ENCODE measurements at regions not wholly inside any gene's neighbourhood (a gene's known extent, or its start where the extent isn't known, plus 50 kb on each side); places are given as distances from the start of the nearest gene placed in this dataset.

DNA sequence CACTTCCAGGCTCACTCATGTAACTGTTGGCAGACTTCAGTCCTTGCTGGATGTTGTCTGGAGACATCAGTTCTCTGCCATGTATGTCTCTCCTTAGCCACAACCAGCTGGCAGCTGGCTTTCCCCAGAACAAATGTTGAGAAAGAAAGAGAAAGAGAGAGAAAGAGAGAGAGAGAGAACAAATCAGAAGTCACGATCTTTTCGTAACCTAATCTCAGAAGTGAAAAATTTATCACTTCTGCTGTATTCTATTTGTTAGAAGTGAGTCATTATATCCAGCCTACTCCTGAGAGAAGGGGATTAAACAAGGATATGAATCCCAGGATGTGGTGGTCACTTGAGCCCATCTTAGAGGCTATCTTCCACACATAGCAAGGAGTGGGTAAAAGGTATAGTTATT is 101.2 kb downstream of the BTG1 start:
- Histone ChIP-seq H3K27me3 (no peaks in the 10 kb centered on the region), H3K4me1 (no peaks in the 10 kb centered on the region), H3K9ac (ENCODE audit: low read depth in 2 of 2, low read length in 2 of 2) (no peak overlapping the region), H3K4me3 (no peak overlapping the region), H3K27ac (no peak overlapping the region), H3K36me3 (no peaks in the 10 kb centered on the region), H3K9me3 (no peaks in the 10 kb centered on the region)
- intact Hi-C loops (cut with DNase I), result no loop called here
- TF ChIP-seq, protein P1, sequence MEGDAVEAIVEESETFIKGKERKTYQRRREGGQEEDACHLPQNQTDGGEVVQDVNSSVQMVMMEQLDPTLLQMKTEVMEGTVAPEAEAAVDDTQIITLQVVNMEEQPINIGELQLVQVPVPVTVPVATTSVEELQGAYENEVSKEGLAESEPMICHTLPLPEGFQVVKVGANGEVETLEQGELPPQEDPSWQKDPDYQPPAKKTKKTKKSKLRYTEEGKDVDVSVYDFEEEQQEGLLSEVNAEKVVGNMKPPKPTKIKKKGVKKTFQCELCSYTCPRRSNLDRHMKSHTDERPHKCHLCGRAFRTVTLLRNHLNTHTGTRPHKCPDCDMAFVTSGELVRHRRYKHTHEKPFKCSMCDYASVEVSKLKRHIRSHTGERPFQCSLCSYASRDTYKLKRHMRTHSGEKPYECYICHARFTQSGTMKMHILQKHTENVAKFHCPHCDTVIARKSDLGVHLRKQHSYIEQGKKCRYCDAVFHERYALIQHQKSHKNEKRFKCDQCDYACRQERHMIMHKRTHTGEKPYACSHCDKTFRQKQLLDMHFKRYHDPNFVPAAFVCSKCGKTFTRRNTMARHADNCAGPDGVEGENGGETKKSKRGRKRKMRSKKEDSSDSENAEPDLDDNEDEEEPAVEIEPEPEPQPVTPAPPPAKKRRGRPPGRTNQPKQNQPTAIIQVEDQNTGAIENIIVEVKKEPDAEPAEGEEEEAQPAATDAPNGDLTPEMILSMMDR (IDR thresholded peaks at IDR 0.05), result no peak
- no peak for DNase-seq

DNA sequence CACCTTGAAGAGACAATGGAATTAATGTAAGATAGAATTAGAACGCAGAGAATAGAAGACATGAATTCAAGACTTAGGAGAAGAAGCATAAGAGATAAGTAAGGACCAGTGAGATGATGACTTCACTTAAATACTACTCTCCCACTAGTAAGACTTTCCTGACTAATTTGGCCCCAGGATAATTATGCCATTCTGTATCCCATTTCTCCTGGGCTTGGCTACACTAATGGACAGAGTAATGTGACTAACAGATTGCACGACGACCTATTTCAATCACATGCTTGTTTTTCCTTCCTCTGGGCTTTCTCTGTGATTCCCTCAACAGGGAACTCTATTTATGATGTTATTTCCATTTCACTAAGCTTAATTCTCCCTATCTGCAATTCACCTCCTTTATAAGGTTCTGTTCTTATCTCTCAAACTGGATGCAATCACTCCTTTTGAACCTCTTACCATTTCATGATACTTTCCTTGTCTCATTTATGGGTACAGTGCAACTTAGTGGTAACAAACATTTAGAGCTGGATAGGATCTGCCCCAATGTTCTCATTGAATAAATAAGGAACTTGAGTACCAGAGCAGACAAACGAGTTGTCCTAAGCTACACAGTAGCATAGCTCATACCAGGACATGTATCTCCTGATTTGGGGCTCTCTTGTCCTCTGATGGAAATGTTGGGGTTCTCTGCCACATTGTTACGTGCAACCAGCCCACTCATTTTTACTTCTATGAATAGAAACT is 102.7 kb downstream of the BTG1 start:
- DNase-seq, result no peak
- no peak overlapping the region for H3K4me3 ChIP-seq
- H3K4me1 ChIP-seq, result no peaks in the 10 kb centered on the region
- no peaks in the 10 kb centered on the region for H3K36me3 ChIP-seq
- no peaks in the 10 kb centered on the region for H3K27me3 ChIP-seq
- no peaks in the 10 kb centered on the region for H3K9me3 ChIP-seq
- H3K27ac ChIP-seq, result no peak overlapping the region
- TF ChIP-seq, protein P1 (IDR thresholded peaks at IDR 0.05), result no peak
- no peak overlapping the region for H3K9ac ChIP-seq (ENCODE audit: low read depth in 2 of 2, low read length in 2 of 2)
- intact Hi-C loops (cut with DNase I), result no loop called here

DNA sequence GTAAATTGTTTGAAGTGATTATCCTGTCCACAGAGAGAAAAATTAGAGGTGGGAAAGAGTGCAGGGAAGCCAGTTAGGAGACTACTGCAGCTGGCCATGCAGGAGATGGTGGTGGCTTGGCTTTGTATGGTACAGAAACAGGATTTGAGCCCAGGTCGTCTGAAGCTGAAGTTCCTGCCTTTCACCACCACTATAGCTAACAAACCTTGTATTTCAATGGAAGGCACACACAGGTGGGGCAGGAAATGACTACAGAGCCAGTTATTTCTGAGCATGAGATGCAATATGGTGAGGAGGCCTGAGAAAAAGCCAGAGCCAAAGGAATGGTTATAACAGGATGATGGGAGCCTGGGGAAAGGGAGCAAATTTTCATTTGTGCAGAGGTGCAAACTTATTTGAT is 103.9 kb downstream of the BTG1 start:
- TF ChIP-seq, protein P1 (IDR thresholded peaks at IDR 0.05), result no peak
- intact Hi-C loops (cut with DNase I), result no loop called here

DNA sequence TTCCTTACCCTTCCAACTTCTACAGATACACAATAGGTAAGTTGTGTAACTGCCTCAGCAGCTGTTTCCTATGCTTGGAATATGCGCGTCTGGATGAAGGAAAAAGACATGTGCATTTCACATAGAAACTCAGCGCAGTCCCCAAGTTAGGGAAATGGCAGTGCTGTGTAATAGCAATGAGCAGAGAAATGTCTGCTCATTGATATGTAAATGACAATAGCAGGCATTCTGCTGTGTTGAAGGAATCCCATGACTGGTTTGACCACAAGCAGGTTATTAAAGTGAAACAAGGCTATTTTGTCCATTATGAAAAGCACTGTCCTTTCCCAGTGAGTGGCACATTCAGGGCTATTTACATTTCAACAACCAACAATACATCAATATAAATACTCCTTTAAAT is 106.6 kb downstream of the BTG1 start:
- H3K27me3 ChIP-seq, result no peaks in the 10 kb centered on the region
- TF ChIP-seq, protein P1 (IDR thresholded peaks at IDR 0.05), result no peak
- no peak for DNase-seq
- no peaks in the 10 kb centered on the region for H3K4me1 ChIP-seq
- H3K27ac ChIP-seq, result no peak overlapping the region
- H3K4me3 ChIP-seq, result no peak overlapping the region
- no peak overlapping the region for H3K9ac ChIP-seq (ENCODE audit: low read depth in 2 of 2, low read length in 2 of 2)
- intact Hi-C loops (cut with DNase I), result no loop called here
- no peaks in the 10 kb centered on the region for H3K9me3 ChIP-seq
- H3K36me3 ChIP-seq, result no peaks in the 10 kb centered on the region

More for the DNA sequence above, 103.9 kb downstream of the BTG1 start:
- no peaks in the 10 kb centered on the region for H3K9me3 ChIP-seq
- no peak for DNase-seq
- no peak overlapping the region for H3K9ac ChIP-seq (ENCODE audit: low read depth in 2 of 2, low read length in 2 of 2)
- no peaks in the 10 kb centered on the region for H3K27me3 ChIP-seq
- H3K27ac ChIP-seq, result no peak overlapping the region
- no peaks in the 10 kb centered on the region for H3K4me1 ChIP-seq
- no peak overlapping the region for H3K4me3 ChIP-seq
- no peaks in the 10 kb centered on the region for H3K36me3 ChIP-seq

DNA sequence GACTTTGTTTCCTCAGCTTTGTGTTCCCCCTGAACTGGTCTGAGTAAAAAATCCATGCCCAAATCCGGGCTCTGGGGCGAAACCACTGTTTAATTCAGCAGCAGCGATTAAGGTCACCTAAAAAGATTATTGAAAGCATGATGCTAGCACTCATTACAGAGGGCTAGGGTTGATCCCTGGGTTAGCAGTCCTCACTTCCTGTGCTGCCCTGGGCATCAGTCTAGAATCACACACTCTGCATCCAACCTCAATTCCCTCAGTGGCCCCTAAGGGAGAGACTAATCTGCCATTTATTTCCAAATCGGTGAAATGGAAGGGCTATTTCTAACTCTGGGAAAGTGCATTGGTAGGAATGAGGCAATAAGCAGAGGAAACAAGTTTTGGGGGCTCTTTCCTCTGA is 107.2 kb downstream of the BTG1 start:
- no peak overlapping the region for H3K4me3 ChIP-seq
- DNase-seq, result no peak
- no peaks in the 10 kb centered on the region for H3K27me3 ChIP-seq
- H3K36me3 ChIP-seq, result no peaks in the 10 kb centered on the region
- no peaks in the 10 kb centered on the region for H3K9me3 ChIP-seq
- TF ChIP-seq, protein P1 (IDR thresholded peaks at IDR 0.05), result no peak
- H3K4me1 ChIP-seq, result no peaks in the 10 kb centered on the region
- intact Hi-C loops (cut with DNase I), result no loop called here
- H3K9ac ChIP-seq (ENCODE audit: low read depth in 2 of 2, low read length in 2 of 2), result no peak overlapping the region
- H3K27ac ChIP-seq, result no peak overlapping the region

Measured in colonic mucosa (tissue), 4 donors.